H9 (cell line): ENCODE measurements at regions not wholly inside any gene's neighbourhood (a gene's known extent, or its start where the extent isn't known, plus 50 kb on each side); places are given as distances from the start of the nearest gene placed in this dataset.

Experiments
- DNase-seq: peaks from one replicate; pipeline ENCODE4 v3.0.0-alpha.2; 2017
- H2AFZ ChIP-seq: one replicate; pipeline ENCODE4 v1.6.1; 2013; ENCODE audit warnings: mild to moderate bottlenecking, low read length, control low read depth, moderate library complexity
- H2AK5ac ChIP-seq: 2 replicates; pipeline ENCODE4 v1.6.1; 2013; ENCODE audit warnings: low read length, control low read depth, mixed read lengths; ENCODE audit not compliant: insufficient read length
- H2BK120ac ChIP-seq: one replicate; pipeline ENCODE4 v1.6.1; 2013; ENCODE audit warnings: low read depth, mild to moderate bottlenecking, low read length, control low read depth, inconsistent platforms; ENCODE audit not compliant: poor library complexity, severe bottlenecking
- H2BK12ac ChIP-seq: 2 replicates; pipeline ENCODE4 v1.6.1; 2013; ENCODE audit warnings: low read length, control low read depth, mixed read lengths, low read depth; ENCODE audit not compliant: insufficient read length
- H2BK15ac ChIP-seq: 2 replicates; pipeline ENCODE4 v1.6.1; 2013; ENCODE audit warnings: low read depth, low read length, control low read depth
- H2BK20ac ChIP-seq: one replicate; pipeline ENCODE4 v1.6.1; 2013; ENCODE audit warnings: low read depth, mild to moderate bottlenecking, low read length, control low read depth, inconsistent platforms; ENCODE audit not compliant: poor library complexity, severe bottlenecking
- H2BK5ac ChIP-seq: 2 replicates; pipeline ENCODE4 v1.6.1; 2013; ENCODE audit warnings: low read length, control low read depth, mixed read lengths; ENCODE audit not compliant: insufficient read length
- H3K14ac ChIP-seq: 2 replicates; pipeline ENCODE4 v1.6.1; 2013; ENCODE audit warnings: low read length, control low read depth; ENCODE audit not compliant: insufficient read depth
- H3K18ac ChIP-seq: 2 replicates; pipeline ENCODE4 v1.6.1; 2013; ENCODE audit warnings: low read depth, mild to moderate bottlenecking, mixed read lengths, low read length, control low read depth; ENCODE audit not compliant: insufficient read length
- H3K23ac ChIP-seq: 2 replicates; pipeline ENCODE4 v1.6.1; 2013; ENCODE audit warnings: low read length, control low read depth, mixed read lengths, low read depth; ENCODE audit not compliant: insufficient read length
- H3K23me2 ChIP-seq: 2 replicates; pipeline ENCODE4 v1.6.1; 2013; ENCODE audit warnings: low read depth, mild to moderate bottlenecking, mixed read lengths, low read length, control low read depth; ENCODE audit not compliant: insufficient read length, poor library complexity, severe bottlenecking
- H3K27ac ChIP-seq: 2 replicates; pipeline ENCODE4 v1.5.1; 2013; ENCODE audit warnings: low read length, control low read depth, mixed read lengths, low read depth; ENCODE audit not compliant: insufficient read length
- H3K27me3 ChIP-seq: 2 replicates; pipeline ENCODE4 v1.6.1; 2013; ENCODE audit warnings: low read length, control low read depth, inconsistent platforms; ENCODE audit not compliant: insufficient read depth
- H3K4ac ChIP-seq: 2 replicates; pipeline ENCODE4 v1.6.1; 2013; ENCODE audit warnings: low read depth, mild to moderate bottlenecking, control low read depth, inconsistent platforms, low read length, moderate library complexity
- H3K4me1 ChIP-seq: 2 replicates; pipeline ENCODE4 v1.6.1; 2013; ENCODE audit warnings: low read length, control low read depth, inconsistent platforms; ENCODE audit not compliant: insufficient read depth
- H3K4me2 ChIP-seq: 2 replicates; pipeline ENCODE4 v1.6.1; 2013; ENCODE audit warnings: low read length, control low read depth, mixed read lengths; ENCODE audit not compliant: insufficient read length, insufficient read depth
- H3K56ac ChIP-seq: 2 replicates; pipeline ENCODE4 v1.6.1; 2013; ENCODE audit warnings: low read depth, mild to moderate bottlenecking, mixed read lengths, low read length, control low read depth; ENCODE audit not compliant: insufficient read length
- H3K79me1 ChIP-seq: 2 replicates; pipeline ENCODE4 v1.6.1; 2013; ENCODE audit warnings: low read depth, mild to moderate bottlenecking, moderate library complexity, low read length, control low read depth, inconsistent platforms; ENCODE audit not compliant: insufficient read depth, poor library complexity, severe bottlenecking
- H3K79me2 ChIP-seq: 2 replicates; pipeline ENCODE4 v1.6.1; 2013; ENCODE audit warnings: low read length, control low read depth, inconsistent platforms; ENCODE audit not compliant: insufficient read depth
- H3K9ac ChIP-seq: 2 replicates; pipeline ENCODE4 v1.6.1; 2013; ENCODE audit warnings: low read length, control low read depth, mixed read lengths; ENCODE audit not compliant: insufficient read length; ENCODE audit errors: extremely low read depth
- H3K9me3 ChIP-seq: one replicate; pipeline ENCODE4 v1.6.1; 2013; ENCODE audit warnings: low read depth, low read length, inconsistent platforms; ENCODE audit not compliant: control insufficient read depth
- H3T11ph ChIP-seq: one replicate; pipeline ENCODE4 v1.6.1; 2013; ENCODE audit warnings: mild to moderate bottlenecking, low read length, control low read depth, inconsistent platforms
- H4K20me1 ChIP-seq: one replicate; pipeline ENCODE4 v1.6.1; 2013; ENCODE audit not compliant: control insufficient read depth, insufficient read length, insufficient read depth
- H4K5ac ChIP-seq: 2 replicates; pipeline ENCODE4 v1.6.1; 2013; ENCODE audit warnings: low read depth, mild to moderate bottlenecking, mixed read lengths, low read length, control low read depth; ENCODE audit not compliant: insufficient read length
- H4K8ac ChIP-seq: replicated peaks from 2 replicates; pipeline ENCODE4 v1.6.1; 2013; ENCODE audit warnings: low read length, control low read depth, mixed read lengths, low read depth; ENCODE audit not compliant: insufficient read length
- H4K91ac ChIP-seq: 2 replicates; pipeline ENCODE4 v1.6.1; 2013; ENCODE audit warnings: low read depth, mild to moderate bottlenecking, moderate library complexity, mixed read lengths, low read length, control low read depth; ENCODE audit not compliant: insufficient read length
- H3K27ac Mint-ChIP-seq, 3 experiments: 2 replicates in 2 of 3; 3 replicates in 1 of 3; pipeline ENCODE4 v1.8.0; 2020 to 2021; ENCODE audit warnings: mixed read lengths in 3 of 3, mild to moderate bottlenecking in 1 of 3, moderate library complexity in 1 of 3
- H3K27me3 Mint-ChIP-seq: 2 replicates; pipeline ENCODE4 v1.8.0; 2021; ENCODE audit warnings: low read depth, mild to moderate bottlenecking, moderate library complexity, mixed read lengths
- H3K36me3 Mint-ChIP-seq, 3 experiments: 2 replicates in 2 of 3; 3 replicates in 1 of 3; pipeline ENCODE4 v1.8.0; 2020 to 2021; ENCODE audit warnings: low read depth in 3 of 3, mixed read lengths in 3 of 3; ENCODE audit not compliant: insufficient read depth in 1 of 3
- H3K4me1 Mint-ChIP-seq, 2 experiments: 2 replicates each; pipeline ENCODE4 v1.8.0; 2020; ENCODE audit warnings: mixed read lengths in 2 of 2
- H3K4me3 Mint-ChIP-seq, 2 experiments: 2 replicates in 1 of 2; 3 replicates in 1 of 2; pipeline ENCODE4 v1.8.0; 2020 to 2021; ENCODE audit warnings: mild to moderate bottlenecking in 2 of 2, mixed read lengths in 2 of 2, moderate library complexity in 1 of 2
- H3K9me3 Mint-ChIP-seq, 2 experiments: 2 replicates in 1 of 2; 3 replicates in 1 of 2; pipeline ENCODE4 v1.8.0; 2020; ENCODE audit warnings: mild to moderate bottlenecking in 2 of 2, mixed read lengths in 2 of 2, moderate library complexity in 1 of 2
- WGBS: extraction: QIAGEN DNeasy Blood & Tissue Kit; methylation state at CpG from one replicate; pipeline ENCODE4 v1.1.7; 2013; ENCODE audit warnings: missing lambda C conversion rate, low lambda C conversion rate, mixed read lengths; ENCODE audit not compliant: insufficient read length; ENCODE audit errors: extremely low coverage; 5-methylcytosine and 5-hydroxymethylcytosine counted together
- TF ChIP-seq, protein P1 (sequence below): fragments of 200-600 bp; sonication (generic); conservative IDR thresholded peaks from 3 replicates; pipeline ENCODE4 v1.8.0; 2021; ENCODE audit warnings: antibody characterized with exemption, mild to moderate bottlenecking

GRCh38 chr3:153069598-153070510 lies 92.2 kb upstream of the RAP2B start:
- no peaks in the 10 kb centered on the region for H3K4me1 ChIP-seq
- Mint-ChIP-seq H3K4me1 (0 out of 4 replicates have a peak, but pooled peaks cover 0 to 4% of the 10 kb centered on the region in 2 experiments), H3K4me3 (no peak overlapping the region), H3K9me3 (no peaks in the 10 kb centered on the region), H3K36me3 (no peaks in the 10 kb centered on the region), H3K27ac (no peak overlapping the region), H3K27me3 (no peaks in the 10 kb centered on the region)
- H4K20me1 ChIP-seq = no peaks in the 10 kb centered on the region
- H2BK5ac ChIP-seq = no peak overlapping the region
- no peak overlapping the region for H2BK120ac ChIP-seq
- no peaks in the 10 kb centered on the region for H3K9me3 ChIP-seq
- H4K91ac ChIP-seq = no peak overlapping the region
- no peak overlapping the region for H2AFZ ChIP-seq
- H2AK5ac ChIP-seq = no peak overlapping the region
- no peak overlapping the region for H3T11ph ChIP-seq
- TF ChIP-seq, protein P1, sequence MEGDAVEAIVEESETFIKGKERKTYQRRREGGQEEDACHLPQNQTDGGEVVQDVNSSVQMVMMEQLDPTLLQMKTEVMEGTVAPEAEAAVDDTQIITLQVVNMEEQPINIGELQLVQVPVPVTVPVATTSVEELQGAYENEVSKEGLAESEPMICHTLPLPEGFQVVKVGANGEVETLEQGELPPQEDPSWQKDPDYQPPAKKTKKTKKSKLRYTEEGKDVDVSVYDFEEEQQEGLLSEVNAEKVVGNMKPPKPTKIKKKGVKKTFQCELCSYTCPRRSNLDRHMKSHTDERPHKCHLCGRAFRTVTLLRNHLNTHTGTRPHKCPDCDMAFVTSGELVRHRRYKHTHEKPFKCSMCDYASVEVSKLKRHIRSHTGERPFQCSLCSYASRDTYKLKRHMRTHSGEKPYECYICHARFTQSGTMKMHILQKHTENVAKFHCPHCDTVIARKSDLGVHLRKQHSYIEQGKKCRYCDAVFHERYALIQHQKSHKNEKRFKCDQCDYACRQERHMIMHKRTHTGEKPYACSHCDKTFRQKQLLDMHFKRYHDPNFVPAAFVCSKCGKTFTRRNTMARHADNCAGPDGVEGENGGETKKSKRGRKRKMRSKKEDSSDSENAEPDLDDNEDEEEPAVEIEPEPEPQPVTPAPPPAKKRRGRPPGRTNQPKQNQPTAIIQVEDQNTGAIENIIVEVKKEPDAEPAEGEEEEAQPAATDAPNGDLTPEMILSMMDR = no peak
- H3K4me2 ChIP-seq = no peak overlapping the region
- no CpG with 5 or more reads among the region's 5 CpGs for WGBS
- no peak overlapping the region for H2BK12ac ChIP-seq
- H3K27ac ChIP-seq = no peak overlapping the region
- no peak overlapping the region for H4K5ac ChIP-seq
- no peak overlapping the region for H3K23ac ChIP-seq
- H2BK15ac ChIP-seq = no peak overlapping the region
- H3K79me1 ChIP-seq = no peaks in the 10 kb centered on the region
- no peak overlapping the region for H3K56ac ChIP-seq
- H2BK20ac ChIP-seq = no peak overlapping the region
- H3K23me2 ChIP-seq = no peaks in the 10 kb centered on the region
- DNase-seq = no peak
- H3K14ac ChIP-seq = no peak overlapping the region
- no peak overlapping the region for H3K18ac ChIP-seq
- H3K4ac ChIP-seq = no peak overlapping the region
- H3K9ac ChIP-seq = no peak overlapping the region
- no peaks in the 10 kb centered on the region for H3K27me3 ChIP-seq
- H4K8ac ChIP-seq = no peak overlapping the region
- no peaks in the 10 kb centered on the region for H3K79me2 ChIP-seq
